22Rv1 (cell line): ENCODE measurements at regions not wholly inside any gene's neighbourhood (a gene's known extent, or its start where the extent isn't known, plus 50 kb on each side); places are given as distances from the start of the nearest gene placed in this dataset.

Experiments
- CTCF ChIP-seq: fragments of 450-650 bp; IDR thresholded peaks from 2 replicates; pipeline ENCODE4 v1.5.1; 2017; ENCODE audit warnings: mild to moderate bottlenecking
- ZFX ChIP-seq: fragments of 450-650 bp; IDR thresholded peaks from 2 replicates; pipeline ENCODE4 v1.6.1; 2017; ENCODE audit warnings: antibody characterized with exemption, borderline replicate concordance

- TF ChIP-seq ZFX = no peak
- no peak for TF ChIP-seq CTCF
Observed at GRCh38 chrY:15418613-15419012, 894.3 kb downstream of the NLGN4Y start.
